ENCODE measurements at regions not wholly inside any gene's neighbourhood (a gene's known extent, or its start where the extent isn't known, plus 50 kb on each side); places are given as distances from the start of the nearest gene placed in this dataset.

DNA sequence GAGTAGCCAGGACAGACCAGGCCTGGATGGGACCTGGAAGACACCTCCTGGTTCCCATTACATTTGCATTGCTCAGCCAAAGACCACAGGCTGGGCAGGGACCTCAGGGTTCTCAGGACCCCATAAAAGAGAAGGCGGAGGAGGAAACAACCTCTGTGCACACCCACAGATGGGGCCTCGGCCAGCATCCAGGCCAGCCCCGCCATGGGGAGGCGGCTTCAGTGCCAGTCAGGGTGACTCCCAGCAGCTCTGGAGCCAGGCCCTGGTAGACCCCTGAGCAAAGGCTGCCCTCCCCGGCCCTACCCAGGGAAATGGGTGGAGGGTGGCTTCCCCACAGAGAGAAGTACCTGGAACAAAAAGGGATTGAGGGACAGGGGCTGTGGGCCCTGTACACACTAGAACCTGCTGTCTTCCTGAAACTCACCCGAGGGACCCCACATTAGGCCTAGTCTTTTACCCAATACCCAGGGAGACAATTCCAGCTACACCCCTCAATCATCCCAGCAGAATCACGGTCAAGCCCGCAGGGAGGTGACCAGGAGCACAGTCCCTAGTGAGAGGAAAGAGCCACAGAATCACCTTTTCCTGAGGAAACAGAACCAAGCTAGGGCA, 64.5 kb downstream of the PSMG1 start:
- intact Hi-C loops (cut with micrococcal nuclease; ENCODE audit: unreplicated experiment) = no loop called here
- BruUV-seq (replicated peaks) = no TSS peak

DNA sequence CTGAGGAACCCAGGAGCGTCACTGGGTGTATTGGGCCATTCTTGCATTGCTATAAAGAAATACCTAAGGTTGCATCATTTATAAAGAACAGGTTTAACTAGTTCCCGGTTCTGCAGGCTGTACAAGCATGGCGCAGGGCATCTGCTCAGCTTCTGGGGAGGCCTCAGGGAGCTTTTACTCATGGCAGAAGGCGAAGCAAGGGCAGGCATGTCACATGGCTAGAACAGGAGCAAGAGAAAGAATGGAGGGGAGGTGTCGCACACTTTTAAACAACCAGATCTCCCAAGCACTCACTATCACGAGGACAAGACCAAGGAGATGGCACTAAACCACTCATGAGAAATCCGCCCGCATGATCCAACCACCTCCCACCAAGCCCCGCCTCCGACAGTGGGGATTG, 65.2 kb downstream of the PSMG1 start:
- in situ Hi-C loops (cut with HindIII; ENCODE audit: low pct_unique_long_range_greater_than_20kb, low sequenced_read_pairs) (no loop called here), intact Hi-C loops (cut with micrococcal nuclease; ENCODE audit: unreplicated experiment) (no loop called here)
- ChIA-PET CTCF (no interaction called here), POLR2A (no interaction called here)
- ATAC-seq (no peak), DNase-seq (ENCODE audit: low read depth, low spot score) (no peak)
- Histone ChIP-seq H3K4me1 (ENCODE audit: control insufficient read depth, insufficient read depth, low read length) (no peaks in the 10 kb centered on the region), H3K4me3 (ENCODE audit: low read depth in 2 of 2, low read length in 2 of 2) (no peak overlapping the region), H3K36me3 (ENCODE audit: control insufficient read depth, insufficient read depth, low read length) (no peaks in the 10 kb centered on the region), H3K27me3 (ENCODE audit: control insufficient read depth, insufficient read depth, low read length) (no peaks in the 10 kb centered on the region), H3K9me3 (ENCODE audit: control insufficient read depth, insufficient read depth, low read depth, low read length) (no peaks in the 10 kb centered on the region), H3K27ac (ENCODE audit: low read length) (no peak overlapping the region)
- TF ChIP-seq, protein P1, sequence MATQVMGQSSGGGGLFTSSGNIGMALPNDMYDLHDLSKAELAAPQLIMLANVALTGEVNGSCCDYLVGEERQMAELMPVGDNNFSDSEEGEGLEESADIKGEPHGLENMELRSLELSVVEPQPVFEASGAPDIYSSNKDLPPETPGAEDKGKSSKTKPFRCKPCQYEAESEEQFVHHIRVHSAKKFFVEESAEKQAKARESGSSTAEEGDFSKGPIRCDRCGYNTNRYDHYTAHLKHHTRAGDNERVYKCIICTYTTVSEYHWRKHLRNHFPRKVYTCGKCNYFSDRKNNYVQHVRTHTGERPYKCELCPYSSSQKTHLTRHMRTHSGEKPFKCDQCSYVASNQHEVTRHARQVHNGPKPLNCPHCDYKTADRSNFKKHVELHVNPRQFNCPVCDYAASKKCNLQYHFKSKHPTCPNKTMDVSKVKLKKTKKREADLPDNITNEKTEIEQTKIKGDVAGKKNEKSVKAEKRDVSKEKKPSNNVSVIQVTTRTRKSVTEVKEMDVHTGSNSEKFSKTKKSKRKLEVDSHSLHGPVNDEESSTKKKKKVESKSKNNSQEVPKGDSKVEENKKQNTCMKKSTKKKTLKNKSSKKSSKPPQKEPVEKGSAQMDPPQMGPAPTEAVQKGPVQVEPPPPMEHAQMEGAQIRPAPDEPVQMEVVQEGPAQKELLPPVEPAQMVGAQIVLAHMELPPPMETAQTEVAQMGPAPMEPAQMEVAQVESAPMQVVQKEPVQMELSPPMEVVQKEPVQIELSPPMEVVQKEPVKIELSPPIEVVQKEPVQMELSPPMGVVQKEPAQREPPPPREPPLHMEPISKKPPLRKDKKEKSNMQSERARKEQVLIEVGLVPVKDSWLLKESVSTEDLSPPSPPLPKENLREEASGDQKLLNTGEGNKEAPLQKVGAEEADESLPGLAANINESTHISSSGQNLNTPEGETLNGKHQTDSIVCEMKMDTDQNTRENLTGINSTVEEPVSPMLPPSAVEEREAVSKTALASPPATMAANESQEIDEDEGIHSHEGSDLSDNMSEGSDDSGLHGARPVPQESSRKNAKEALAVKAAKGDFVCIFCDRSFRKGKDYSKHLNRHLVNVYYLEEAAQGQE (IDR thresholded peaks at IDR 0.05; ENCODE audit: insufficient read depth in 1 of 2, low read depth in 2 of 2, low read length in 1 of 2) = no peak
- TF ChIP-seq, protein P2, sequence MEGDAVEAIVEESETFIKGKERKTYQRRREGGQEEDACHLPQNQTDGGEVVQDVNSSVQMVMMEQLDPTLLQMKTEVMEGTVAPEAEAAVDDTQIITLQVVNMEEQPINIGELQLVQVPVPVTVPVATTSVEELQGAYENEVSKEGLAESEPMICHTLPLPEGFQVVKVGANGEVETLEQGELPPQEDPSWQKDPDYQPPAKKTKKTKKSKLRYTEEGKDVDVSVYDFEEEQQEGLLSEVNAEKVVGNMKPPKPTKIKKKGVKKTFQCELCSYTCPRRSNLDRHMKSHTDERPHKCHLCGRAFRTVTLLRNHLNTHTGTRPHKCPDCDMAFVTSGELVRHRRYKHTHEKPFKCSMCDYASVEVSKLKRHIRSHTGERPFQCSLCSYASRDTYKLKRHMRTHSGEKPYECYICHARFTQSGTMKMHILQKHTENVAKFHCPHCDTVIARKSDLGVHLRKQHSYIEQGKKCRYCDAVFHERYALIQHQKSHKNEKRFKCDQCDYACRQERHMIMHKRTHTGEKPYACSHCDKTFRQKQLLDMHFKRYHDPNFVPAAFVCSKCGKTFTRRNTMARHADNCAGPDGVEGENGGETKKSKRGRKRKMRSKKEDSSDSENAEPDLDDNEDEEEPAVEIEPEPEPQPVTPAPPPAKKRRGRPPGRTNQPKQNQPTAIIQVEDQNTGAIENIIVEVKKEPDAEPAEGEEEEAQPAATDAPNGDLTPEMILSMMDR (IDR thresholded peaks at IDR 0.05) = no peak
- no peak for TF ChIP-seq POLR2AphosphoS5 (IDR thresholded peaks at IDR 0.05; ENCODE audit: low read depth, low read length)
- no TSS peak for BruUV-seq (replicated peaks)

More for the DNA sequence above, 64.5 kb downstream of the PSMG1 start:
- H3K36me3 ChIP-seq (ENCODE audit: control insufficient read depth, insufficient read depth, low read length) = no peaks in the 10 kb centered on the region
- no peaks in the 10 kb centered on the region for H3K9me3 ChIP-seq (ENCODE audit: control insufficient read depth, insufficient read depth, low read depth, low read length)
- no peak for ATAC-seq
- no peak overlapping the region for H3K4me3 ChIP-seq (ENCODE audit: low read depth in 2 of 2, low read length in 2 of 2)
- no peak for TF ChIP-seq POLR2AphosphoS5 (IDR thresholded peaks at IDR 0.05; ENCODE audit: low read depth, low read length)
- no peak for TF ChIP-seq TCF7L2 (IDR thresholded peaks at IDR 0.05; ENCODE audit: low read depth, low read length)
- no peak for TF ChIP-seq SIN3A (IDR thresholded peaks at IDR 0.05; ENCODE audit: borderline replicate concordance, insufficient read depth, low read depth, low read length)
- TF ChIP-seq, protein P2 (IDR thresholded peaks at IDR 0.05) = no peak
- TF ChIP-seq, protein P1 (IDR thresholded peaks at IDR 0.05; ENCODE audit: insufficient read depth in 1 of 2, low read depth in 2 of 2, low read length in 1 of 2) = no peak
- no peaks in the 10 kb centered on the region for H3K4me1 ChIP-seq (ENCODE audit: control insufficient read depth, insufficient read depth, low read length)
- POLR2A ChIA-PET = no interaction called here
- in situ Hi-C loops (cut with HindIII; ENCODE audit: low pct_unique_long_range_greater_than_20kb, low sequenced_read_pairs) = no loop called here
- H3K27ac ChIP-seq (ENCODE audit: low read length) = no peak overlapping the region
- CTCF ChIA-PET = no interaction called here
- no peaks in the 10 kb centered on the region for H3K27me3 ChIP-seq (ENCODE audit: control insufficient read depth, insufficient read depth, low read length)
- DNase-seq (ENCODE audit: low read depth, low spot score) = no peak
